Left forelimb (tissue), 1 donor: ENCODE measurements at regions not wholly inside any gene's neighbourhood (a gene's known extent, or its start where the extent isn't known, plus 50 kb on each side); places are given as distances from the start of the nearest gene placed in this dataset.
"Not testable (repeated sequence)": the region's sequence is repeated elsewhere in the genome, so short reads cannot be mapped to it uniquely, and the experiment has no call there.

ENCODE experiments used
- DNase-seq: peaks from one replicate; pipeline ENCODE4 v3.0.0-alpha.2; 2018; ENCODE audit warnings: low spot score

- DNase-seq, result peak; percentile 47
These were observed 238.8 kb upstream of the ECI2 start for GRCh38 chr6:4374216-4374615.

DNA sequence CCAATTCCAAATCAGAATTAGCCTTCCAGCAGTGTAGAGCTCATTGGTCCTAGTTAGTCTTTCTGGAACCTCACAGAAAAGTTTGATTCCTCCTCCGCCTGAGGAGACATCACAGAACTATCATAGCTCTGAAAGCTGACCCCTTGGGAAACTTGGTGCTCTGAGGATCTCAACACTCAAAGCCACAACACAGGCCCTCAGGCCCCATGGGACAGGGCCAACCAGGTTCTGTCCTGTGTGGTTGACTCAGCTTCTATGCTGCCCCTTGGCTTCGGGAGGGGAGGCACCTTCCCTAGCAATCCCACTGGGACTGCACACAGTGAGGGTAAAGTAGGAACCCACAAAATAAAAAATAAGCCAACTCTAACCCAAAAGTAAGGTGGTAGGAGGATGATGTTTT lies 237.5 kb upstream of the ECI2 start:
- DNase-seq, result no peak

- DNase-seq, result peak; percentile 62
These were observed 236.0 kb upstream of the ECI2 start for GRCh38 chr6:4371207-4371921.

GRCh38 chr6:4370066-4370465 lies 234.7 kb upstream of the ECI2 start:
- no peak for DNase-seq

- DNase-seq, result peak; percentile 63
These were observed 234.2 kb upstream of the ECI2 start for GRCh38 chr6:4369616-4370015.

GRCh38 chr6:4368649-4369048 lies 233.3 kb upstream of the ECI2 start:
- DNase-seq, result no peak

GRCh38 chr6:4367643-4368042 lies 232.3 kb upstream of the ECI2 start:
- DNase-seq, result no peak

GRCh38 chr6:4366635-4367395 lies 231.4 kb upstream of the ECI2 start:
- DNase-seq, result no peak

GRCh38 chr6:4365686-4366085 lies 230.3 kb upstream of the ECI2 start:
- DNase-seq, result no peak

DNA sequence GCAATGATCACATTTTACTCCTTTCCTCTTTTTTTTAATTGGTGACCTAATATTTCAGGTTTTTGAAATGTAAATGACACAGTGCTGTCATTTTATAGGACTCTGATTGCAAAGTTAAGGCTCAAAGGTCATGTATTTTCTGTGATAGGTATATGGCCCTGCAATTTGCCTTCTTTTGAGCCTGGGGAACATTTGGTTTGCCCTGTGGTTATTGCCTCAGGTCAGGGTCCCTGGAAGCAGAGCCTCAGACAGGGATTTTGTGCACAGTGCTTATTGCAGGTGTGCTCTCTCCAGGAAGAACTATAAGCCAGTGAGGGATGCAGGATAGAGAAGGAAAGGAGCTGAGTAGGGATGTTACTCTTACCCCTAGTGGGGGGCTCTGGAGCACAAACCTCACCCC lies 229.3 kb upstream of the ECI2 start:
- DNase-seq, result no peak

DNA sequence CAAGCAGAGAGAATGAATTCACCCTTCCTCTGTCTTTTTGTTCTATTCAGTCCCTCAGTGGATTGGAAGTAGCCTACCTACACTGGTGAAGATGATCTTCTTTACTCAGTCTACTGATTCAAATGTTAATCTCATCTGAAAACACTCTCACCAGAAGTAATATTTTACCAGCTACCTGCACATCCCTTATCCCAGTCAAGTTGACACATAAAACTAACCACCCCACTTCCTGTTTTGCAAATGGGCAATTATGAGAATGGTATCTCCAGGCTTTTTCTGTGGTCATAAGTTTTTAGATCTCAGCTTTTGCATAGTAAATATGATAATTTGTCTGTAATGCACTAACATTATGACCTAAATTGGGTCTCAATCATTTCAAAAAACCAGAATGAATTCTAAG lies 228.8 kb upstream of the ECI2 start:
- no peak for DNase-seq

GRCh38 chr6:4363656-4364055 lies 228.3 kb upstream of the ECI2 start:
- no peak for DNase-seq

DNA sequence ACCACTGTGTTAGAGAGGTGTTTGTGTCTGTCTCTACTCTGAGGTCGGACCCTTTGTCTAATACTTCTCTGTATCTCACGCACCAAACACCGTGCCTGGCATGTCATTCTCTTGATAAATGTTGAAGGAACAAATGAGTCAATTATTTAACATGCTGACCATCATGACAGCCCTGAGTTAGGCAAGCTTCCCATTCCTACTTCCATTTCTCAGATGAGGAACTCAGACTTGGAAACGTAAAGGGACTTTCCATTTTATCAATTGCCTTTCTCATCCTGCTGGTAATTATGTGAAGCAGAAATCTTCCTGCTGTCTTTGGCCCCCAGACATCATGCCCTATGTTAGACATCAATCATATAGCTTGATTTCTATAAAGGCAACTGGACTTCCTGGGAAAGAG lies 227.0 kb upstream of the ECI2 start:
- no peak for DNase-seq

GRCh38 chr6:4360920-4361319 lies 225.5 kb upstream of the ECI2 start:
- DNase-seq, result peak; percentile 47

- DNase-seq, result no peak
These were observed 223.8 kb upstream of the ECI2 start for GRCh38 chr6:4359108-4359730.

- no peak for DNase-seq
These were observed 223.2 kb upstream of the ECI2 start for GRCh38 chr6:4358414-4359107.

GRCh38 chr6:4357660-4358152 lies 222.3 kb upstream of the ECI2 start:
- not testable (repeated sequence) for DNase-seq

GRCh38 chr6:4356899-4357659 lies 221.7 kb upstream of the ECI2 start:
- no peak for DNase-seq

DNA sequence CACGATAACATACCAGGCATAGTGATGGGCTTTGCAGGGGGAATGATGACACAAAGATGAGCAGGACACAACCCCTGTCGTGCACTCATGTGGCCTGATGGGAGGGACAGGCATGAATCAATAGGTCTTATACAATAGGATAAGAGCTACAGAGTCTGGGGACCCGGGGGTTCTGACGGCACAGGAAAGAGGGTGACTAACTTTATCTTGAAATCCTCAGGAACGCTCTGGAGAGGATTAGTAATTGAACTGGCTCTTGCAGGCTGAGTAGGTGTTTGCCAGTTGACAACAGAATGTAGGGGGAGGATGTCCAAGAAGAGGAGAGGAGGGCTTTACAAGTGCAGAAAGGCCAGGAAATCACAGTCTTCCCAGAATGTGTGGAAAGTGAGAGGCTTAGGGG lies 219.9 kb upstream of the ECI2 start:
- no peak for DNase-seq

DNA sequence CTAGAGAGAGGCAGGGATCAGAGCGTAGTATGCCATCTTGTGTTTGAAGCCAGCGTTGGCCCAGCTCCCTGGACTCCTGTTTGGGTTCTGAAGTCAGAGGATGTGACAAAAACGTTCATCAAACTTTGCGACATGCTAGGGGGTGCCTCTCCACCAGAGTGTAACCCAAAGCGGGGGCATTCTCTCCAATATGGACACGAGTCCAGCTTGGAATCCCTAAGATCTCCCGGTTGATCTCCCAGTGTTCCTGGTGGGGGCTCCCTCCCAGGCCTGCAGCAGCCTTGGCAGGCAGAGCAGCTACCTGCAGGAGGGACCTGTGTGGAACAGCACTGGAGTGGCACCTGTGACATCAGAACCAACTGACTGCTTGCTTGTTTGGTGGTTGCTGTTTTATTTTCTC lies 218.8 kb upstream of the ECI2 start:
- no peak for DNase-seq

GRCh38 chr6:4352731-4353130 lies 217.4 kb upstream of the ECI2 start:
- DNase-seq, result no peak

DNA sequence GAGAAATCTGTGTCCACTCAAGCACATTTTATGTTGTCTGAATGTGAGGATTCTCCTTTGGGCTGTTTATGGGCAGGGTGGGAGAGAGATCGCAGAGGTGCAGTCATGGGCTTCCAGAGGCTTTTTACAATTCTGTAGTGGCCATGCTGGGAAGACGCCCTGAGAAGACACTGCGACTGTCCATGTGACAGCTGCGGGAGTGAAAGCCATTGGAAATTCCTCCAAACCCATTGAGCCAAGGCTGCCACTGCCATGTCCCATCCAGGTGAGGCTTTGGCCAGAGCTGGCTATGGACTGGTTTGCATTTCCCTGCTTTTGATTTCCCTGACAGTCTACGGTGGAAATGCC lies 216.9 kb upstream of the ECI2 start:
- DNase-seq, result no peak
